ENCODE measurements at regions not wholly inside any gene's neighbourhood (a gene's known extent, or its start where the extent isn't known, plus 50 kb on each side); places are given as distances from the start of the nearest gene placed in this dataset.
"Not testable (repeated sequence)": the region's sequence is repeated elsewhere in the genome, so short reads cannot be mapped to it uniquely, and the experiment has no call there.

DNA sequence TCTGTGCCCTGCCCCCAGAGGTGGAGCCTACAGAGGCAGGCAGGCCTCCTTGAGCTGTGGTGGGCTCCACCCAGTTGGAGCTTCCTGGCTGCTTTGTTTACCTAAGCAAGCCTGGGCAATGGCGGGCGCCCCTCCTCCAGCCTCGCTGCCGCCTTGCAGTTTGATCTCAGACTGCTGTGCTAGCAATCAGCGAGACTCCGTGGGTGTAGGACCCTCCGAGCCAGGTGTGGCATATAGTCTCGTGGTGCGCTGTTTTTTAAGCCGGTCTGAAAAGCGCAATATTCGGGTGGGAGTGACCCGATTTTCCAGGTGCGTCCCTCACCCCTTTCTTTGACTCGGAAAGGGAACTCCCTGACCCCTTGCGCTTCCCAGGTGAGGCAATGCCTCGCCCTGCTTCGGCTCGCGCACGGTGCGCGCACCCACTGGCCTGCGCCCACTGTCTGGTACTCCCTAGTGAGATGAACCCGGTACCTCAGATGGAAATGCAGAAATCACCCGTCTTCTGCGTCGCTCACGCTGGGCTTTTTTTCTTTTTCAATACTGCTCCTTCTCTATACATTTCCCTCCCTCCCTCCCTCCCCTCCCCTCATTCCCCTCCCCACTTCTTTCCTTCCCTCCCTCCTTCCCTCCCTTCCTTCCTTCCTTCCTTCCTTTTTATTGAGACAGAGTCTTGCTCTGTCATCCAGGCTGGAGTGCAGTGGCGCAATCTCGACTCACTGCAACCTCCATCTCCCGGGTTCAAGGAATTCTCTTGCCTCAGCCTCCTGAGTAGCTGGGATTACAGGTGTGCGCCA lies 197.1 kb upstream of the TBL1XR1 start:
- DNase-seq (ENCODE audit: low spot score) = not testable (repeated sequence)

DNA sequence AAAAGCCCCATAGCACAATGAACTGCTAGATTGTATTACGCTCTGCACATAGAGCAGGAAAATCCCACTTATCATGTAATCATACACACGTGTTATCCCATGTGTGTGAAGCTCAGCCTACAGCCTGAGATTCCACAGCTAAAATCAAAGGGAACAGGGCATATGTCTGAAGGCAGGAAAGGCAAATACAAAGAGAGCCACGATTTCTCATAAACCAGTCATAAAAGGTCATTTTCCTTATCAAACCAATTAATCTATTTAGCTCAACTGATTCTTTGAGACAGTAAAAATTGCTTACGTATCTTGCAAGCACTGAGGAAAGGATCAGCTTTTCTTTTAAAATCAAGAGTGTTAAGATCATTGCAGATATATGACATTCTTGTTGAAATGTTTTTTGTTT lies 199.5 kb upstream of the TBL1XR1 start:
- DNase-seq (ENCODE audit: low spot score) = no peak

DNA sequence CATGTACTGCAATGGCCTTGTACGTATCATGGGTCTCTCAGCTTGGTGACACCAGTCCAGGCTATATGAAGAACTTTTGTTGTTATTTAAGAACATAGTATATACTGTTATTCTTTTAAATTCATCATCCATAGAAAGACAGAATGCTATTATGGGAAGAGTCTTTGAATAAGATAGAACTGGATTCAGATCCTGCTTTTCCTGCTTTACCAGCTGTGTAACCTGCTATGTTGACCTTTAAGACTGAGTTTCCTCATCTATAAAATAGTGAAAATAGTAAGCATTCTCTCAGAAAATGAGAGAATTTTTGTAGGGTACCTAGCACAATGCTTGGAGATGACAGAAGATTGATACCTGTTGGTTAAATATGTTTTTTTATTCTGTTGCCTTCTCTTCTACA lies 204.1 kb upstream of the TBL1XR1 start:
- no peak for DNase-seq (ENCODE audit: low spot score)

DNA sequence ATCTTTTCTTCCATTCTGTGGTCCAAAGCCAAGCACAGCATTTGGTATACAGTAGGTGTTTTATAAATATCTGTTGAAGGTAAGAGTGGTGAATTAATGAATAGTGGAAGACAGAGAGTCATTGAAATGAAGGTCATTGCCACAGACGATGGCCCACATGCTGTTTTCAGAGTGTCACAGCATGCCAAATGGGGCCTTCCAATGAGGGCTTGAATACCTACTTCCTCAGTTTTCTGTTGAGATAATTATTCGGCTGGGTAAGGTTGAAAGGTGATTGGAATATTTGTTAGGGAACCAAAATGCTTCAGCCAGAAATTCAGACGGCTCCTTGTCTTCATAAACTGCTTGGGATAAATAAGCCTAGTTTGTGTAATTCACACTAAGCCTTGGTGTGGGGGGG lies 205.3 kb upstream of the TBL1XR1 start:
- DNase-seq (ENCODE audit: low spot score) = no peak

DNA sequence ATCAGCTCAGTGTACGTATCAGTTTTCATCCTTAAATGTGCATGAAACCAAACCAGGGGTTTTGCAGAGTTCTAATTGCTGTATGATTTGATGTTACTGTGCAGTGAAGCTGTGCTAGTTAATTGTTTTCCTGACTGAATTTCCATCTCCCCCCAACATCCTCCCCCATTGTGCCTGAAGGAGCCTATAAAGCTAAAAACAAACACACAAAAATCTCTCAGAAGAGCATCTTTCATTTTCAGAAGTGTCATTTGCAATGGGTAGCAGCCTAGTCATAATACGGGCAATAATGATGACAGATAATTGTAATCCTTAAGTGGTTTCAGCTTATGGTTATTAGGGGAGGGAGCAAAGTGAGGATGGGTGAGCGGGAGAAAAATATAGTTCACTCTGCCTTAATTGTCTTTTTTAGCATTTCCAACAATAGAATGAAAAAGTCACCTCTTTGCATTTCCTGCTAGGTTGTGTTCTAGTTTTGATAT lies 207.9 kb upstream of the TBL1XR1 start:
- no peak for DNase-seq (ENCODE audit: low spot score)

DNA sequence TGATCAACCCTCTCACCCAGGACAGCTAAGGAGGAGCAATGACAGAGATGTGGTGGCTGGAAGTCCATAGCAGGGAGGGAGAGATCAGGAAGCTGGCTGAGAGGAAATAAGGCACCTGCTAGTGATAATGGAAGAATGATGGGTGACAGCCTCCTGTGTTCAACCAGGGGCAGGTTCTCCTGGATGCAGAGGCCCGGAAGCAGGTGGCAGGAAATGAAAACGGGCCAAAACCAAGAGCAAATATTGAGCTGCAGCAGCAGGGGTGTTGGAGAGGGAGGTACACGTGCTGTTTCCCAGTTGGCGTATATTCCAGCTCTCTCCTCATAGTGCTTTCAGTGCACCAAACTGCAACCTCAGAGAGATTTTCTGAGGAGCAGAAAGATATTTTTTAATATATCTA lies 213.4 kb upstream of the TBL1XR1 start:
- no peak for DNase-seq (ENCODE audit: low spot score)

DNA sequence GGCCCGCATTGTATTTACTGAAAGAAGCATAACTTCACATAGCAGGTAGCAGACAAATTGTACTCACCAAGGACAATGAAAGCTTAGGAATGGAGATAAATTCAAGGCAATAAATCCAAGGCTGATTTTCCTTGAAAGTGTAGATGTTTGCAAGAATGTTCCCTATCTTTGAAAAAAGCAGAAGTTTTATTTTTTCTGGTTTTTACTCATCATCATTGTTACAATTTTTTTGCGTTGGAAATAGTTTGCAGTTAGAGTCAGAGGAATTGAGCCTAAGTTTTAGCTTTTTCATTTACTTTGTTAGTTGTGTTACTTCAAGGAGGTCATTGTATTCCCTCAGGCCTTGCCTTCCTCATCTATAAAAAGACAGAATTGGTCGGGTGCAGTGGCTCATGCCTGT lies 213.9 kb upstream of the TBL1XR1 start:
- DNase-seq (ENCODE audit: low spot score) = no peak

DNA sequence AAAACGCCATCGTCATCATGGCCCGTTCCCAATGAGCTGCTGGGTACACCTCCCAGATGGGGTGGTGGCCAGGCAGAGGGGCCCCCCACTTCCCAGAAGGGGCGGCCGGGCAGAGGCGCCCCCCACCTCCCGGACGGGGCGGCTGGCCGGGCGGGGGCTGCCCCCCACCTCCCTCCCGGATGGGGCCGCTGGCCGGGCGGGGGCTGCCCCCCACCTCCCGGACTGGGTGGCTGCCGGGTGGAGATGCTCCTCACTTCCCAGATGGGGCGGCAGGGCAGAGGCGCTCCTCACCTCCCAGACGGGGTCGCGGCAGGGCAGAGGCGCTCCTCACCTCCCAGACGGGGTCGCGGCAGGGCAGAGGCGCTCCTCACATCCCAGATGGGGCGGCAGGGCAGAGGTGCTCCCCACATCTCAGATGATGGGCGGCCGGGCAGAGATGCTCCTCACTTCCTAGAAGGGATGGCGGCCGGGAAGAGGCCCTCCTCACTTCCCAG lies 215.4 kb upstream of the TBL1XR1 start:
- DNase-seq (ENCODE audit: low spot score) = not testable (repeated sequence)

DNA sequence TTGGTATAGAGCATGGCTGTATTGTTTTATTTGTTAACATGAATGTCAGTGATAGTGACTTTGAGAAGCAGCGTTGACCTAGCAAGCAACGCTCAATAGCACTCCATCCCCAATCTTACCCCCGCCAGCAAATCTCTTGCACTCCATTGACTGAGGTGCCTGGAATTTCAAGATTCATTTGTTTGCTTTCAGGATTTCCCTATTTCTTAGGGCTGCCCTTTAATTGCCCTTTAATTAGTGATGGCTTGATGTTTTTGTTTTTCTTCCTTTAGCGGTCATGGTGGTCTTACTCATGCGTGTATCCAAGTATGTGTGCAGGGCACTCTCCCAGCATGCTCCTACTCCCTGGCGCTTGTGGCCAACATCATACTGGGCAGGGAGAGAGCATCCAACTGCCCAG lies 216.8 kb upstream of the TBL1XR1 start:
- no peak for DNase-seq (ENCODE audit: low spot score)

DNA sequence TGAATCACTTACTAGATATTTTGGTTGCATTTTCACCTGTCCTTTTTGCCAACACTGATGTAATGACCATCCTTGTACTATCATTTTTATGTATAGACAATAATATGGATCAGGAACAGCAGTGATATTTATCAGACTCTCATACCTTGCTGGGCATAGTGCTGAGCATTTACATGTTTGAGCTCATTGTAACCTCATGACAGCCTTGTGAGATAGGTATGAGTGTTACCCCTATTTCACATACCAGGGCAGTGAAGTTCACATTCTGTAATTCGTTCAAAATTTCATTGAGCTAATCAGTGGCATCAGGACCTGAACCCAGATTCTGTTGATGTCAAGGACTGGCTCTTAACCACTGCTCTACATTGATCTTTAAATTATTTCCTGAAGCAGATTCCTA lies 221.5 kb upstream of the TBL1XR1 start:
- no peak for DNase-seq (ENCODE audit: low spot score)

DNA sequence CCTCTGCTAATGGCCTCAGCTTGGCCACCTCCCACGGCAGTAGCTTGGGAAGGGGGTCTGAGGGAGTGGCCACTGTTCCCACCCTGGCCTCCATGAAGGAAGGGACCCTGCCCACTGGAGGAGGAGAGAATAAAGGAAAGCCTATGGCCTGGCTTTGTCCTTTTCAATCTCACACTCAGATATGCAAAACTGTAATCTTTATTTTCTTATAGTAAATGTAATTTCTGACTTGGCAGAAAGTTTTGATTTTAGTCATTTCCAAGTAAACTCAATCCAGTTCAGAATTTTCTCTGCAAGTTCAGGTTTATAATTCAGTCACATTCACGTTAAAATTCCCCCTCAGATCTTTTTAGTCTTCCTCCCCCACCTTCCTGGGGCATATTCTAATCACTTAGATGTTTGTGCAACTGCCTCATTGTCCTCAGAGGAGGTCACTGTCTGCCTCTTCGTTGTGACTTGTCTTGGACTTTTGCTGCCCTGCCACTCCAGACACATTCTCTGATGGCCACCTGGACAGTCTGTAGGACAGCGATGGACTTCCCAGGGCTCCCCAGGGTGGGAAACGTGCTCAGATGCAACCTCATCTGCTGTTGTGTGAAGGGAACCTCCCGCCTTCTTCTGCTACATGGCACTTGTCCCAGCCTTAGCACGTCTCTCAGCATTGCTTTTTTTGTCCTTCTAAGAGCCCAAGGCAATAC lies 222.8 kb upstream of the TBL1XR1 start:
- DNase-seq (ENCODE audit: low spot score) = peak; percentile 13

DNA sequence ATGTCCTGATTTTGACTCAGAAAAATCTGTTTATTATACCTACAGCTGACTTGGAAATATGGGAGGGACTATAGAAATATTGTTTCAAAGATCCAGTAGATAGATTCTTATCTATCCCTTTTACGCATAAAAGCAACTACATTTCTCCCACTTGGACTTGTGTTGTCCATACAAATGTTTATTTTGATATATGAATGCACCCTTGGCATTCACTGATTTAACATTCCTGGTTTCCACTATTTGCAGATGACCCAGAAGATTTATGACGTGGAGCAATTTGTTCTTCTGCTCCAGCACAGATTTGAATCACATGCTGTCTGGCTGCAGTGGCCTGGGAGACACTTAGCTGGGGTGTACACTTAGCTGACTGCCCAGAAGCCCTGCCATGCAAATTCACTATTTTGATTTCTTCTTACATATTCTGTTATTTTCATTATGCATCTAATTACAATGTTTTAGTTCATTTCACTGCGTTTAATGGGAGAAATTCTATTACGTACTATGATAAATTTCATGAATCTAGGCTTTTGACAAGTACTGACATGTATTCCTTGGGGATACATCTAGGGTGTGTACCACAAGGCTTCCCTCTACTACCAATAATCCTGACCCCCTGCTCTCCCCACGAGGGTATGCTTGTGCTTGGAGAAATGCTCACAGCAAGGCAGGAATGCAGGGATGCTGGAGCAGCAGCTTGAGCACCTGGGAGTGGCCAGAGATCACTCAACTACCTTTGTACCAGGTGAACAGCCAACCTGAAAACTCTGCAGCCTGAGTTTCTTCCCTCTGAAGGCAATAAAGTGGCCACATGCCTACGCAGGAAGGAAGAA lies 223.6 kb upstream of the TBL1XR1 start:
- DNase-seq (ENCODE audit: low spot score) = peak; percentile 64

DNA sequence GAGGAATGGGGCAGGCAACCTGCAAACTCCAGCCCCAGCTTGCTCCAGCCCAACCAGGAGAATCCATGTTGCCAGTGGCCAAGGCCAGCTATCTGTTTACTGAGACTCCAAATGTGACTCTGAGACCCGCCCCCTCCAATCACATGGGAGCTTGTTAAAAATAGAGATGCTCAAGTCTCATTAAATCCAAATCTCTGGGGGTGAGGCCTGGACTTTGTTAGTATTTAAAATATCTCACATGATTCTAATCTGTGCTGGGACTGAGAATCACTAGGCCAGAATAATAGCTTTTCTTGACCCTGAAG lies 224.2 kb upstream of the TBL1XR1 start:
- DNase-seq (ENCODE audit: low spot score) = no peak

DNA sequence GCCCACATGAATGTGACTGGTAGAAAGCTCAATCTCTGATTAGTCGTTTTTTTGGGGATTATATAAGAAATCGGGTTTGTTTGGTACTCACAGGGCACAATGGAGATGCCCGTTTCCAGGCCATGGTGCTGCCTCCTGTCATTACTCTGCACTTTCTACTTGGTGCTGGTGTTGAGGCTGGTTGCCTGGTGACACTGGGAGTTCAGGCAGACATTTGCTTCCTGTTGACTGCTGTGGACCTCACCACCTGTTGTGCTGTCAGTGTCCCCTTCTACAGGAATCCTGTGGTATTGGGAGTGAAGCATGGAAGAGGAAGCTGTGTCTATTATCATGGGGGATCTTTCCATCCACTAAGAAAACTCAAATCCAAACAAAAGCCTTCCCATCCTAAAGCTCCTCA lies 227.2 kb upstream of the TBL1XR1 start:
- DNase-seq (ENCODE audit: low spot score) = no peak

DNA sequence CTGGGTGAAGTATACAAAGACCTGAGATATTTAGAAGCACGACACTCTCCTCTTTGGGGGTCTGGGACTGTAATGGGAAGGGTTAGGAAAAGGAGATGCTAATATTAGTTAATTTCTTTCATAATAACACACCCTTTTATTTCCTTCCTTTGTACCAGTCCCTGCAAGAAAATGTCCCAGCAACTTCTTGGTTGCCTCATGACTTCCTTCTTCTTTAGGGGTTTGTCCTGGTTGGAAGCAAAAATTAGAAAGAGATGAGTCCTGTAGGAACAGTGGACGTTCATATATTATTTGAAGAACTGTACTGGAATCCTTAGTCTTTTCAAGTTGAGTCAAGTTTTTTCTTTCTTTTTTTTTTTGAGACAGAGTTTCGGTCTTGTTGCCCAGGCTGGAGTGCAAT lies 227.8 kb upstream of the TBL1XR1 start:
- DNase-seq (ENCODE audit: low spot score) = no peak

DNA sequence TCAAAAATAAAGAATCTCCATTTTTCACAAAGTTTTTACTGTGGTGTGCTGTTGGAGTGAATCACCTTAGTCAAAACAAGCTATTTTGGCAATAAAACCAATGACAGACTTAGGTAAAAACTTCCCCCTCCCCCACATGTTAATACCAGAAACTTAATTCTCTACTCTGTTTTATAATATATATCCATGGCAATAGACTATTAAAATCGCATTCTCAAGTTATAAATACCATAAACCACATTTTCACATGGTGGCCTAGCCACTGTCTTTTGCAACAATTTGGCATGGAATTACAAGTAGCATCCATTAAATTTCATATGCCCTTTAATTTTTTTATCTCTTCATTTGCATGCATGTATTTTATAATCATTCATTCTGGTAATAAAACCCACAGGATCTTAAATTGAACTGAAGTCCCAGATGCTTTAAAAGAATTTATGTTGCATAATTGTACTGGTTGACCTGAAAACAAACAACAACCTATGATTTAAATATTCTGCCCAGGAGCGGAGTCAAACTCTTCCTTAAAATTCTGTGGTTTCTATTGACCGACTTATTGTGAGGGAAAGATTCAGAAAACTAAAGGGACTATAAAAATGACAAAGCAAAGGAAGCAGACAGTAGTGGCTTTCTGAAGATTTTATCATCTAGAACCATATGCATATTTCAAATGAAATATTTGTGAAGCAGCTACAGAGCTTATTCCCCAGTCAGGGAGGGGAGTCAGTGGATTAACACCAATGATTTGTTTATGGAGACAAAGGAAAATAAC lies 229.0 kb upstream of the TBL1XR1 start:
- DNase-seq (ENCODE audit: low spot score) = no peak

DNA sequence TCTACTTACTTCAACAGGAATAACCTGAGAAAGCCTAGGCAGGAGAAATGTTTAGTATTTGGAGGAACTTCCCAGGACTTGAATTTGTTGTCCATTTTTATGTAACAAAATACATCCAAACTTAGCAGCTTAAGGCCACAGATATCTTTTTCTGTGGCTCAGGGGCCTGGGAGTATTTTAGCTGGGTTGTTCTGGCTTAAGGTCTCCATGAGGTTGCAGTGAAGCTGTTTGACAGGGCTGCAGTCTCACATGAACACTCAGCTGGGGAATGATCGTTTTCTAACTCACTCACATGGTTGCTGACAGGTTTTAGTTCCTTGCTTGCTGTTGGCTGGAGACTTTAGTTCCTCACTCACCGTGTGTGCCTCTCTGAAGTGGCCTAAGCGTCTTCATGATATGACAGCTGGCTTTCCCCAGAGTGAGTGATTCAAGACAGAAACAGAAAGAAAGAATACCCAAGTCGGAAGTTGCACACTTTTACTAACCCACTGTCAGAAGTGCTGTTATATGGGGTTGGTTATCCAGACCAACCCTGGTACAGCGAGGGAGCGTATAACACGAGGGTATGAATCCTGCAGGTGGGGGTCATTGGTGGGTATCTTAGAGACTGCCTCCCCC lies 229.7 kb upstream of the TBL1XR1 start:
- no peak for DNase-seq (ENCODE audit: low spot score)

DNA sequence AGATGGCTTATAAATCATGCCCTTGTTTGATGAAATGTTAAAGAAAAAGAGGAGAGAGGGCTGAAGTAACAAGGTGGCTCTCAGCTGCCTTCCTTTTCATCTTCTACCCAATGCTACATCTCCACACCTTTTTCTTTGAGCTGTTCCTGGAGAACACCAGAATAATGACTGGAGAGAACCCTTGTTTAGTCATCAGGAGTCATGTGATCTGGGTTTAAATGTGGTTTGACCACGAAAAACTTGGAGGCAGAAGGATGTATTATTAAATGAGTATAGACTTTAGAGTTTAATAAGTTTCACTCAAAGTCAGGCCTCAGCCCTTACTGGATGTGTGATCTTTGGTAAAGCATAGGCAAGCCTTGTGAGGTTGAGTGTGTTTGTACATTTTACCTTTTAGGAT lies 230.3 kb upstream of the TBL1XR1 start:
- peak; percentile 38 for DNase-seq (ENCODE audit: low spot score)

DNA sequence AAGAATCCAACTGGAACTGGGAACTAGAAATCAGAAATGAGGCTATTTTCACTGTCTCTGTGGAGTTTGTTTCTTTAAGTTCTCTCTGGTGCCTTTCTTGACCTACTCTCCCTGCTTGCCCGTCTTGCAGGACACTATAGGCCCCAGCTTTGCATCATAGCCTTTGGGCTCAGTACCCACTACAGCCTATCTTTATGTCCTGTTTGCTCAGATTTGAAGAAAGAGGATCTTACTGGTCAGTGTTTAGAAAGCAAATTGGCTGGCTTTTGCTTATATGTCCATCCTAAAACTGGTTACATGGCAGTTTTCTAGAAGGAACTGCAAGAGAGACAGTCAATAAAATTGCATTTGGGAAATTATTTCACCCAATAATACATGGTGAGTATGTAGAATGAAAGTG lies 231.8 kb upstream of the TBL1XR1 start:
- no peak for DNase-seq (ENCODE audit: low spot score)

DNA sequence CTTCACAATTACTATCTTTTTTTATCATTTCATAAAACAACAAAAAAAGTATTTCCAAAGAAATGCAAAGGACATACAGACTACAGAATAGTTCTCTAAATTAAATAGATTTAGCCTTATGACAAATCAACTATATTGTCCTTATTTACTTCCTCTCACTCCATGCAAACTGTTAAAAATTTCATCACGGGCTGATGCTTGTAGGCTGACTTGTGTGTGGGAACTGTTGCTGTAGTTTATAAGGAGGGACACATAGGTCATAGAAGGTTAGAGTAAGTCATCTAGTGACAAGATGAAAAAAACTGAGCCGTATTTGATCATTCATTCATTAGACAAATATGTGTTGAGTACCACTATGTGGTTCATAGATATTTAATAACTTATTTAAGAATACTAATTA lies 232.5 kb upstream of the TBL1XR1 start:
- DNase-seq (ENCODE audit: low spot score) = no peak

DNA sequence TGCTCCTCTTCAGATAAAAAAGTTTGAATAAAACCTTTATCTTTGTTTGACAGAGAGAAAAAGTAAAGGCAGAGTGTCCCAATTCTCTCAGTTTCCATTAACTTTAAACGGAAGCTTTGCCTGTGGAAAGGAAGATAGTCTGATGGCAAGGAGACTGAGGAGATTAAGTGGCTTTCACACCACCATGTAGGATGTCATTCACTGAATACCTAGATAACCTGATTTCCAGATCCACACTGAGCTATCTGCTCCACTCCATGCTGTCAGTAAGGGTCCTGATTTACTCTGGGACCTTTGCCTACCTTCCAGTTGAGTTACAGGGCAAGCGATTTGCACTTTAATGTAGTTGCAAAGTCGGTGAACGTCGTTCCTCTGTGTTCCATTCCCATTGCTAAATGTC lies 233.4 kb upstream of the TBL1XR1 start:
- no peak for DNase-seq (ENCODE audit: low spot score)

All from AG20443 (cell line).